Hepatocyte (in vitro differentiated cells): ENCODE measurements at regions not wholly inside any gene's neighbourhood (a gene's known extent, or its start where the extent isn't known, plus 50 kb on each side); places are given as distances from the start of the nearest gene placed in this dataset.

Source experiments
- CTCF ChIP-seq: fragments of 200-600 bp; sonication (generic); IDR thresholded peaks from 2 replicates; pipeline ENCODE4 v1.5.1; 2016; ENCODE audit warnings: antibody characterized with exemption, mild to moderate bottlenecking; ENCODE audit not compliant: poor library complexity
- EZH2 ChIP-seq: fragments of 200-600 bp; sonication (generic); IDR thresholded peaks from 2 replicates; pipeline ENCODE4 v1.6.1; 2016; ENCODE audit warnings: antibody characterized with exemption, mild to moderate bottlenecking, borderline replicate concordance
- EZH2phosphoT487 ChIP-seq: fragments of 200-600 bp; sonication (generic); IDR thresholded peaks from one replicate; pipeline ENCODE4 v1.6.1; 2018; ENCODE audit warnings: antibody characterized with exemption, mild to moderate bottlenecking, low read depth, moderate library complexity; ENCODE audit not compliant: unreplicated experiment, severe bottlenecking

DNA sequence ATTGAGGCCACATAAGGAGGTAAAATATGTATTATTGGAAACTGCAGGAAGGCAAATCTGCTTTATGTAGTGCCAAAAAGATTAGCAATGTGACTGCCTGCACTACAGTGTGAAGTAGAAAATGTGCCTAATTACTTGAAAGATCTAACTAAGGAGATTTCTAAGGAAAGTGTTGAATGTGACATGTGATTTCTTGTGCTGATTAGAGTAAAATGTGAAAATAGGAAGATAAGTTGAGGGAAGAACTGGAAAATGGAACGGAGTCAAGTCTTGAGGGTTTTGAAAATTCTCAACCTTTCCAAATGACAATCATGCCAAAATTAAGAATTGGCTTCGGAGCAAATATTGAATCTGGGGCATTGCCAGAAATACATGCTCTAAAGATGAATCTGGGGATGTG is 209.5 kb upstream of the SPOCK3 start:
- TF ChIP-seq CTCF, result no peak
- no peak for TF ChIP-seq EZH2phosphoT487
- no peak for TF ChIP-seq EZH2
